ENCODE measurements at regions not wholly inside any gene's neighbourhood (a gene's known extent, or its start where the extent isn't known, plus 50 kb on each side); places are given as distances from the start of the nearest gene placed in this dataset.
A peak's percentile ranks its signal among the peaks of the same experiment; 100 is the strongest.
"Not testable (repeated sequence)": the region's sequence is repeated elsewhere in the genome, so short reads cannot be mapped to it uniquely, and the experiment has no call there.

GRCh38 chr1:143691400-143691891 is 280.3 kb downstream of the FAM72C start:
- DNase-seq, result no peak

DNA sequence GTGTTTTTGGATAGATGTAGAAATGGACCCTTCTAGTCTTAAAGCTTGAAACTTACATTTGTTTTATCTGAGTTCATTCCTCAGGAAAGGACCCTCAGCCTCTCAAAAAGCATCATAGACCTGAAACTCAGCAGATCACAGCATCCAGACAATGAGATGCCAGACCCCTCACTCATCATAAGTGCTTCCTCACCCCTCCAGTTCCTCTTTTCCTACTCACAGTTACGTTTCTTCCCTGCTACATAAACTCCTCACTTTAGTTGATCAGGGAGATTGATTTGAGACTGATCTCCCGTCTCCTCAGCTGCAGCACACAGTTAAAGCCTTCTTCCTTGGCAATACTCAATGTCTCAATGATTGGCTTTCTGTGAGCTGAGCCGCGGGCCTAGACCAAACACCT is 282.0 kb downstream of the FAM72C start:
- DNase-seq, result no peak

DNA sequence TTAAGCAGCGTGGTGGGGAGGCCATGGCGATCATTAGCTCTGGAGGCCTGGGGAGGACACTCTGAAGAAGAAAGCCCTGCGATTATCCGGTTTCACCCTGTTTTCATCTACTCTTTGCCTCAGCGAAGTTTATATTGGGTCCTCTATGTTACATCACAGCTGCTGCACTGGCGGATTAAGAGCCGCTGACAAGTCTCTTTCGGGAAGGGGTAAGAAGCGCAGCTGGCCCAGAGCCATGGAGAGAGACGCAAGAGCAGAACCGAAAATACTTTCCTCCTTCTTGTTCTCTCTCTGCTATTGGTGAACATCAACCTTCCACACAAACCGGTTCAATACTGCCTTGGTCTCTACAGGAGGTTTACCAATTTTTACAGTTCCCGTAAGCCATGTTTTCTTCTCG is 291.5 kb downstream of the FAM72C start:
- no peak for DNase-seq

- DNase-seq, result no peak
Observed at GRCh38 chr1:143672983-143673382, 298.8 kb downstream of the FAM72C start.

- DNase-seq, result no peak
Observed at GRCh38 chr1:143667730-143668129, 304.1 kb downstream of the FAM72C start.

DNA sequence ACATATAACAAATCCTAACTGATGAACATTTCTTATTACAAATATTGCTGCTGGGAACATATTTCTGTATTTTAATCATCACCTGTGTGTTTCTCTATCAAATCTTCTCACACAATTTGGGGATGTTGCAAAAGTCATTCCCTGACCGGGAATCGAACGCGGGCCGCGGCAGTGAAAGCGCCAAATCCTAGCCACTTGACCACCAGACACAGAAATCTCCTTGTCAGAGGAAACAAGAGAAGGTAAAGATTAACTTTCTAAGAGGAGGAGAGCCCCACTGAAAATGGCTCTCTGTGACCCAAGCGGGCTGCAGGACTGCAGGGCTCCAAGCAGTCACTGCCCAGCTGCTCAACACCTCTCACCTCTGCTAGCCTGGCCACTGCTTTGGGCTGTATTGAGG is 304.9 kb downstream of the FAM72C start:
- no peak for DNase-seq

- DNase-seq, result no peak
Observed at GRCh38 chr1:143665606-143666005, 306.2 kb downstream of the FAM72C start.

GRCh38 chr1:143663056-143663455 is 308.7 kb downstream of the FAM72C start:
- peak; percentile 28 for DNase-seq

- DNase-seq, result no peak
Observed at GRCh38 chr1:143661418-143662101, 310.2 kb downstream of the FAM72C start.

DNA sequence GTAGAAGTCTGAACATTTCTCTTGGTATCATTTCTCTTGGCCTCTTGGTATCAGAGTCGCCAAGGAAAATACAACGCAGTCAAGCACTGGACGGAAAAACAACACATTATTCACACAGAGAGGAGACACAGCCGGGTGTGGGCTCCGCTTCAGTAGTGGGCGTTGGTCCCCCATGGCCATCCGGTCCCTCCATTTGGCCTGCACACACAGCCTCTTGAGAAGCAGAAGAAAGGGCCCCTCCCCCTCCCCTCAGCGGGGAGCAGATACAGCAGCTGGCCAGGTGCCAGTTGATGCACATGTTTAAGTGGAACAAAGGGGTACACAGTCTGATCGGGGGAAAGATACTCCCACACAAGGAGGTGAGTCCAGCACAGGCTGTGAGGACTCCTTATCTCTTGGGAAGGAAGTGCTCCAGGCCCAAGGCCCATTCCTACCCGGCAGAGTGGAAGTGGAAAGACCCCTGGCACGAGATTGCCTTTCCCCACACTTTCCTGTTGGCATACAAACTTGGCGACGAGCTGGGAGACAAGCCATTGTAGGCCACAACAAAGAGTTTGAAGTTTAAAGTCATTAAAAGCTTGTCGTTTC is 311.3 kb downstream of the FAM72C start:
- no peak for DNase-seq

- no peak for DNase-seq
Observed at GRCh38 chr1:143653429-143653802, 318.4 kb downstream of the FAM72C start.

DNA sequence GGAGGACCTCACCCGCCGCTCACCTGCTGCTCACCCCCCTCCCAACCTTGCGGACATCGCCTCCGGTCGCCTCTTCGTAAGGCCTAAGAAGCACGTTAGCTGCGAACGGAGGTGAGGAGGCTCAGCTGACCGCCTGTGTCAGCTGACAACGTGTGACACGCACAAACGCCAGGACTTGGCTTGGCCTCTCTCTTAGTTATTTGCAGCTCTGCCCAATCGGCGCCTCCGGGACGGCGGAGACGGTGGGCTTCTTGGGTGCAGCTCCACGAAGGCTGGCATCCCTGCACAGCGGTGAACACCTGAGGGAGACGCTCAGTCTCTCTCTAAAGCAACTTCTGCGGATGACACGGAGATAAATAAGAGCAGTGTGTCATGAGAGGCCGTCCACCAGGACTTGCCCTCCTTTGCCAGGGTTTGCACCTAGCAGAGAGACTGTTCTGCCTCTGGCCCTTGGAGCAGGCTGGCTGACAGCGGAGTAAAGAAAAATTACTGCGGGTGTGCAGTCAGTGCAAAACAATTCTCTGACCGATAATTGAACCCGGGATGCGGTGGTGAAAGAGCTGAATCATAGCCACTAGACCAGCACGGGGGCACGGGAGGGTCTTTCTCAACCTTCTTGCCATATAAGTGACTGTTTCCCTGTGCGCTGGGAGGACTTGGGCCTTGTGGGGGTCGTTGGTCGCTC is 318.9 kb downstream of the FAM72C start:
- no peak for DNase-seq

DNA sequence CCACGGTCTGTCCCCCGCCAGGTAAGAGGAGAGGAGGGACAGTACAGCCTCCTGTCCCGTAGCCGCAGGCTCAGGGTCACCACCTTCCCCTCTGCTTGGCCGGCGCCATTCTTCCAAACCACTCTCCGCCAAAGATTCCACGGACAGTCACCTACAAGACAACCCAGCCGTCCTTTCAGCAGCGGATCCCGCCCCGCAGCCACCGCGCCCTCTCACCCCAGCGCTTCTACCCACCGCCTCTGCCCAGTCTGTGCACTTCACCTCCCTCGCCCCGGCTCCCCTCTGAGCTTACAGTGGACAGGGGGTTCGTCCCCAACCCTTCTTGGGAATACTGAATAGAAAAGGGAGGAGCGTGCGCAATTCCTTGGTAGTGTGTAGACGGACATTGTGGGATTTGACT is 319.6 kb downstream of the FAM72C start:
- no peak for DNase-seq

- DNase-seq, result no peak
Observed at GRCh38 chr1:143651350-143651992, 320.3 kb downstream of the FAM72C start.

DNA sequence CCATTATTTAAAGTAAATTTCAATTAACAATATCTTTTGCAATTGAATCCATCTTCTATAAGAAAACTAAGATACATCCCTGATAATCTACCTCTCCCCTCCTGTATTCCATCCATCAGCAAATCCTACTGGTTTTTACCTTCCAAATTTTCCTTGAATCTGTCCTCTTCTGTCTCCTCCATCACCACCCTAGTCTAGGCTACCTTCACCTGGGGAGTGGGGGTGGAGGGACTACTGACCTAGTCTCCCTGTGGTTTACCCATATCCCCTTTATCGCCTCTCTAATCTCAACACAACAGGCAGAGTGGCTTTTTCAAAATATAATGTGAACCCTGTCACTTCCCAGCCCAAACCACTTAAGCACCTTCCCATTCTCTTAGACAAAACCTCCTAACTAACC is 327.8 kb downstream of the FAM72C start:
- DNase-seq, result not testable (repeated sequence)

DNA sequence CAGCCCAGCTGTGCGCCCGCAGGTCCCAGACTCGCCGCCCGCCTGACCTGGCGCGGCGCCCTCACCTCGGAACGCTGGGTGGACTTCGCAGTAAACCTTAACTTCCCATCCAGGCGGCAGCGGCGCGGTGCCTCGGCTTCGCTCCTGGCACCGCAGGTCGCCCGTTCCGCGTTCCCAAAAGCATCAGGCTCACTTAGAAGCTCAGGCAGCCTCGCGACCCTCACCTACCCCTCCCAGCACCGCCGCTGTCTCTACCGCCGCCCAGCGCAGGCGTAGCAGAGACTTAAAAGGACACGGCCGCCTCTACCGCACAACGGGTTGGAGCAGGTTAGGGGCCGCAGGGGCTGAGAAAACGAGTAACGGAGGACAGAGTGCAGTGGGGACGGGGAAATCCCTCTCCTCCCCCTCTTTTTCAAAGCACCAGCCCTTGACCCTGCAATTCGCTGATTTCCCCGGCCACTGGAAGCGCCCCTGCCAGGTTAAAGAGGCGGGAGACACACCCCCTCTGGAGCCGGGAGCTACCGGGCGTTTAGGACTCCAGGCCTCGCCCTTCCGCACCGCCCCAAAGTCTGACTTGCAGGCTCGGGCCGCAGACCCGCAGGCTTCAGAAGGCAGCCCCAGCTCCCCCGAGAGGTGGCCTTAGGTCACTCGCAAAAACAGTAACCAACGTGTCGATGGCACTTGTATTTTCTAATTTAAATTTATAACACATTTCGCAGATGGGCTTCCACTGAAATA is 328.5 kb downstream of the FAM72C start:
- DNase-seq, result no peak

GRCh38 chr1:143625886-143626285 is 345.9 kb downstream of the FAM72C start:
- no peak for DNase-seq

GRCh38 chr1:143619851-143620250 is 351.9 kb downstream of the FAM72C start:
- no peak for DNase-seq

- no peak for DNase-seq
Observed at GRCh38 chr1:143611159-143611558, 360.6 kb downstream of the FAM72C start.

DNA sequence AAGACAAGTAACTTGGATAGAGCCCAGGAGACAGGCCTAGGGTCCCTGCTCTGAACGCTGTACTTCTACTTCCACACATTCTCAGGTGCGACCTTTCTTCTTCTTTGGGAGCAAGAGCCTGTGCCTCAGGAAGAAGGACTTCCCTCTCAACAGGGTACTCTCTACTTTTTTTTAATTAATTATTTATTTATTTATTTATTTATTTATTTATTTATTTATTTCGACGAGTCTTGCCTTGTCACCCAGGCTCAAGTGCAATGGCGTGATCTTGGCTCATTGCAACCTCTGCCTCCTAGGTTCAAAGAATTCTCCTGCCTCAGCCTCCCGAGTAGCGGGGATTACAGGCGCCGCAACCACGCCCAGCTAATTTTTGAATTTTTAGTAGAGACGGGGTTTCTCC is 361.6 kb downstream of the FAM72C start:
- DNase-seq, result no peak

DNA sequence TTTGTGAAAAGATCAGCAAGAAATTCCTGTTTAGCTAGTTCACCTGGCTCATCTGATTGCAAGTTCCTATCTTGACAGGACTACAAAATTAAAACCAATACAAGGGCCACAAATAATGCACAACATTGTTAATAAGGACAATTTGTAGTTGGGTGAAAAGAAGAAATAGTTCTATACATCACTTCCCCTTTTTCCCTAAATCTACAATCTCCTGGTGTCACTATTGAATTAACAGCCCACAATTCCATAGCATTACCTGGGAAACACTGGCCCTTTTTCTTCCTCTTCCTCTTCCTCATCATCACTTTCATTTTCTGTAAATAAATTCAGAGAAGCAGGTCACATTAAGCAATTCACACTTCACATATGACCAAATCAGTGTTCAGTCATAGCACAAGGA is 366.9 kb downstream of the FAM72C start:
- no peak for DNase-seq

- DNase-seq, result no peak
Observed at GRCh38 chr1:143584508-143584907, 387.3 kb downstream of the FAM72C start.

GRCh38 chr1:143574891-143575520 is 396.8 kb downstream of the FAM72C start:
- DNase-seq, result no peak
